ENCODE measurements at regions not wholly inside any gene's neighbourhood (a gene's known extent, or its start where the extent isn't known, plus 50 kb on each side); places are given as distances from the start of the nearest gene placed in this dataset.

GRCh38 chr10:44199991-44200655 is 184.8 kb downstream of the CXCL12 start:
- no peak for DNase-seq (ENCODE audit: low read depth in 2 of 3, low spot score in 1 of 3)

GRCh38 chr10:44199267-44199666 is 185.6 kb downstream of the CXCL12 start:
- no peak for DNase-seq (ENCODE audit: low read depth in 2 of 3, low spot score in 1 of 3)

GRCh38 chr10:44198780-44199097 is 186.2 kb downstream of the CXCL12 start:
- DNase-seq (ENCODE audit: low read depth in 2 of 3, low spot score in 1 of 3), result no peak

- DNase-seq (ENCODE audit: low read depth in 2 of 3, low spot score in 1 of 3), result no peak
Measured at GRCh38 chr10:44198096-44198779, 186.7 kb downstream of the CXCL12 start.

GRCh38 chr10:44197646-44198045 is 187.3 kb downstream of the CXCL12 start:
- no peak for DNase-seq (ENCODE audit: low read depth in 2 of 3, low spot score in 1 of 3)

GRCh38 chr10:44196336-44196735 is 188.6 kb downstream of the CXCL12 start:
- DNase-seq (ENCODE audit: low read depth in 2 of 3, low spot score in 1 of 3), result no peak

- no peak for DNase-seq (ENCODE audit: low read depth in 2 of 3, low spot score in 1 of 3)
Measured at GRCh38 chr10:44196008-44196320, 188.9 kb downstream of the CXCL12 start.

- DNase-seq (ENCODE audit: low read depth in 2 of 3, low spot score in 1 of 3), result no peak
Measured at GRCh38 chr10:44195112-44196007, 189.5 kb downstream of the CXCL12 start.

- no peak for DNase-seq (ENCODE audit: low read depth in 2 of 3, low spot score in 1 of 3)
Measured at GRCh38 chr10:44194435-44194834, 190.5 kb downstream of the CXCL12 start.

- no peak for DNase-seq (ENCODE audit: low read depth in 2 of 3, low spot score in 1 of 3)
Measured at GRCh38 chr10:44193567-44194220, 191.2 kb downstream of the CXCL12 start.

- no peak for DNase-seq (ENCODE audit: low read depth in 2 of 3, low spot score in 1 of 3)
Measured at GRCh38 chr10:44193166-44193565, 191.7 kb downstream of the CXCL12 start.

- no peak for DNase-seq (ENCODE audit: low read depth in 2 of 3, low spot score in 1 of 3)
Measured at GRCh38 chr10:44192435-44192834, 192.5 kb downstream of the CXCL12 start.

GRCh38 chr10:44190541-44190940 is 194.4 kb downstream of the CXCL12 start:
- no peak for DNase-seq (ENCODE audit: low read depth in 2 of 3, low spot score in 1 of 3)

GRCh38 chr10:44186821-44187220 is 198.1 kb downstream of the CXCL12 start:
- DNase-seq (ENCODE audit: low read depth in 2 of 3, low spot score in 1 of 3), result no peak

- DNase-seq (ENCODE audit: low read depth in 2 of 3, low spot score in 1 of 3), result no peak
Measured at GRCh38 chr10:44186150-44186549, 198.7 kb downstream of the CXCL12 start.

- DNase-seq (ENCODE audit: low read depth in 2 of 3, low spot score in 1 of 3), result no peak
Measured at GRCh38 chr10:44185315-44185666, 199.6 kb downstream of the CXCL12 start.

- no peak for DNase-seq (ENCODE audit: low read depth in 2 of 3, low spot score in 1 of 3)
Measured at GRCh38 chr10:44184633-44185314, 200.1 kb downstream of the CXCL12 start.

GRCh38 chr10:44183667-44184632 is 200.9 kb downstream of the CXCL12 start:
- no peak for DNase-seq (ENCODE audit: low read depth in 2 of 3, low spot score in 1 of 3)

GRCh38 chr10:44182909-44183308 is 202.0 kb downstream of the CXCL12 start:
- DNase-seq (ENCODE audit: low read depth in 2 of 3, low spot score in 1 of 3), result no peak

All from stimulated activated CD4-positive, alpha-beta T cell treated with anti-CD3 and anti-CD28 coated beads, Interleukin-12 subunit alpha, Interleukin-12 subunit beta, amount 100 ng/mL, for 48 hours (primary cell).